ENCODE measurements at regions not wholly inside any gene's neighbourhood (a gene's known extent, or its start where the extent isn't known, plus 50 kb on each side); places are given as distances from the start of the nearest gene placed in this dataset.

DNA sequence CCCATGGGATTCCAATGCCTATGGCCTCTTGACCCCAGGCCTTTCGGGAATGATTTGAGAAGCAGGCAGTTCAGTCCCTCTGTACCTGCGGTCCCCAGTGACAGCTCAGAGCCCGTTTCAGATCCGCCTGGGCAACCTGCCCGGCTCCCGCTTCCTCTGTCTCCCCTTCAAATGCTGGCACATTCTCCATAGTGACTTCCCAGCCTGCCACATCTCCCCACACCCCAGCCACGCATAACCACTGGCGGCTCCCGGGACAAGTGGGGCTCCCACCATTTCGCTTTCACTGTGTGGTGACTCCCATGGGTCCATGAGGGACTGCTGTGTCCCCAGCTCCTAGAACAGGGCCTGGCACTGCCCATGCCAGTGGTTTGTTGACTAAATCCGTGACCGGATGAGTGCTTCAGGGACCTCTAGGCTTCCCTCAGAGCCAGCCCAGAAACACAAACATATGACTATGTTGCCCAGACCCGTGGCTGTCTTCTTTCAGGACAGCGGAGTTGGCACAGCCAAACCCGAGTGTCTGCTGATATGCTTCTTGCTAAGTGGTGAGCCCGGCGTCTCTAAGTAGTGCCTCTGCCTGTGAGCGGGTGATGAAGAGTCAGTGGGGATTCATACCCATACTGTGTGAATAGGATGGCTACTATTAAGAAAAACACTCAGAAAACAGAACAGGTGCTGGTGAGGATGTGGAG is 91.2 kb downstream of the GLI2 start:
- TF ChIP-seq POLR2AphosphoS5 (IDR thresholded peaks at IDR 0.05; ENCODE audit: low read depth, low read length) (no peak), SIN3A (IDR thresholded peaks at IDR 0.05; ENCODE audit: borderline replicate concordance, insufficient read depth, low read length) (no peak), TAF1 (IDR thresholded peaks at IDR 0.05; ENCODE audit: borderline replicate concordance, insufficient read depth, low read length) (no peak), FOXP2 (optimal IDR thresholded peaks at IDR 0.05; ENCODE audit: borderline replicate concordance, extremely low read depth, extremely low read length, insufficient read depth) (no peak)
- TF ChIP-seq, protein P1, sequence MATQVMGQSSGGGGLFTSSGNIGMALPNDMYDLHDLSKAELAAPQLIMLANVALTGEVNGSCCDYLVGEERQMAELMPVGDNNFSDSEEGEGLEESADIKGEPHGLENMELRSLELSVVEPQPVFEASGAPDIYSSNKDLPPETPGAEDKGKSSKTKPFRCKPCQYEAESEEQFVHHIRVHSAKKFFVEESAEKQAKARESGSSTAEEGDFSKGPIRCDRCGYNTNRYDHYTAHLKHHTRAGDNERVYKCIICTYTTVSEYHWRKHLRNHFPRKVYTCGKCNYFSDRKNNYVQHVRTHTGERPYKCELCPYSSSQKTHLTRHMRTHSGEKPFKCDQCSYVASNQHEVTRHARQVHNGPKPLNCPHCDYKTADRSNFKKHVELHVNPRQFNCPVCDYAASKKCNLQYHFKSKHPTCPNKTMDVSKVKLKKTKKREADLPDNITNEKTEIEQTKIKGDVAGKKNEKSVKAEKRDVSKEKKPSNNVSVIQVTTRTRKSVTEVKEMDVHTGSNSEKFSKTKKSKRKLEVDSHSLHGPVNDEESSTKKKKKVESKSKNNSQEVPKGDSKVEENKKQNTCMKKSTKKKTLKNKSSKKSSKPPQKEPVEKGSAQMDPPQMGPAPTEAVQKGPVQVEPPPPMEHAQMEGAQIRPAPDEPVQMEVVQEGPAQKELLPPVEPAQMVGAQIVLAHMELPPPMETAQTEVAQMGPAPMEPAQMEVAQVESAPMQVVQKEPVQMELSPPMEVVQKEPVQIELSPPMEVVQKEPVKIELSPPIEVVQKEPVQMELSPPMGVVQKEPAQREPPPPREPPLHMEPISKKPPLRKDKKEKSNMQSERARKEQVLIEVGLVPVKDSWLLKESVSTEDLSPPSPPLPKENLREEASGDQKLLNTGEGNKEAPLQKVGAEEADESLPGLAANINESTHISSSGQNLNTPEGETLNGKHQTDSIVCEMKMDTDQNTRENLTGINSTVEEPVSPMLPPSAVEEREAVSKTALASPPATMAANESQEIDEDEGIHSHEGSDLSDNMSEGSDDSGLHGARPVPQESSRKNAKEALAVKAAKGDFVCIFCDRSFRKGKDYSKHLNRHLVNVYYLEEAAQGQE (IDR thresholded peaks at IDR 0.05; ENCODE audit: insufficient read depth in 1 of 2, low read depth in 2 of 2, low read length in 2 of 2) = no peak

DNA sequence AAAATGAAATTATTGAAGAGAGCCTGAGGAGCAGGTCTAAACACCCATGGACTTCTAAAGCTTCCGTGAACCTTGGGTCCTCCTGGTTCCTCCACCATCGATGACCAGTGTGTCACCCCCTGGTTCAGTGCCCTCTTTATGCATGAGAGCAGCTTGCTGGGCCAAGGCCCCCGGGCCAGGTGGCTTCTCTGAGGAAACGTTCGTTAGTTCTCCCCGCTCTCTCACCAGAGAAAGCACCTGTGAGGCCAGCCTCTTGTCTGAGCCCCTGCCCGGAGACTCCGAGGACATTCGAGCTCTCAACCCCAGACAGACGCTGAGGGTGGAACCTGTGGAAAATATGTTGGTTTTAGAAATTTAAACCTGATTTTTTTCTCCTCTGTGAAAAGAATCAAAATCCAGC is 92.4 kb downstream of the GLI2 start:
- TF ChIP-seq SIN3A (IDR thresholded peaks at IDR 0.05; ENCODE audit: borderline replicate concordance, insufficient read depth, low read length) (no peak), TAF1 (IDR thresholded peaks at IDR 0.05; ENCODE audit: borderline replicate concordance, insufficient read depth, low read length) (no peak), POLR2AphosphoS5 (IDR thresholded peaks at IDR 0.05; ENCODE audit: low read depth, low read length) (no peak), FOXP2 (optimal IDR thresholded peaks at IDR 0.05; ENCODE audit: borderline replicate concordance, extremely low read depth, extremely low read length, insufficient read depth) (no peak)
- TF ChIP-seq, protein P1 (IDR thresholded peaks at IDR 0.05; ENCODE audit: insufficient read depth in 1 of 2, low read depth in 2 of 2, low read length in 2 of 2) = no peak

DNA sequence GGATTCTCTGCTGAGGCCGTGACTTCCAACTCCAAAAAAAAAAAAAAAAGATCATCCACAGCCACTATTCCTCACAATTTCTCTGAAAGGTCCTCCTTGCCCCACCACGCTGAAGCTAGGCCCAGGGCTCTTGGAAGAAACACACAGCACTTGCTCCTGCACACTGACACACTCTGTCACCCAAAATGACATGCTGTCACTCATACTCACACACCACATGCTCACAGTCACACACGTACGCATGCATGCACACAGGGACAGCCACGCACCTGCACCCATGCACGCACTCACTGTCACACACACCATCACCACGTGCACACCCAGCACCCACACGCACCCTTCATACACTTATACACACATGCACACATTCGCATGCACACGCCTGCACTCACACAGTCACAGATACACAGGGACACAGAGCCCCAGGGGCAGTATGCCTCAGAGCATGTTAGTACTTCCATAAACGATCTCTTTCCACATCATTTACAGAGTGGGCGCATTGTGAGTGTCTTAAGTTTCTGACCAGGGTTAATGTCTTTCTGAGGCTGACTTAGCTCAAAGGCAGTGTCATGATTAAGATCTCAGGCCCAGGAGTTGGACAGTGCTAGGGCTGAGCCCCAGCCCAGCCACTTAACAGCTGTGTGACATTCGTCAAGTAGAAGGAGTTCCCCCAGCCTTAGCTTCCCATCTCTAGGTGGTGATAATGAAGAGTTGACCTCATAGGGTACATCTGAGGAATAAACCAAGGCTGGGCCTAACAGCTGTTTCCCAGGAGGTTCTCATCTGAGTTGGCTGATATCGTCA is 93.4 kb downstream of the GLI2 start:
- TF ChIP-seq SIN3A (IDR thresholded peaks at IDR 0.05; ENCODE audit: borderline replicate concordance, insufficient read depth, low read length) (no peak), TAF1 (IDR thresholded peaks at IDR 0.05; ENCODE audit: borderline replicate concordance, insufficient read depth, low read length) (no peak), POLR2AphosphoS5 (IDR thresholded peaks at IDR 0.05; ENCODE audit: low read depth, low read length) (no peak), FOXP2 (optimal IDR thresholded peaks at IDR 0.05; ENCODE audit: borderline replicate concordance, extremely low read depth, extremely low read length, insufficient read depth) (no peak)
- TF ChIP-seq, protein P1 (IDR thresholded peaks at IDR 0.05; ENCODE audit: insufficient read depth in 1 of 2, low read depth in 2 of 2, low read length in 2 of 2) = no peak

DNA sequence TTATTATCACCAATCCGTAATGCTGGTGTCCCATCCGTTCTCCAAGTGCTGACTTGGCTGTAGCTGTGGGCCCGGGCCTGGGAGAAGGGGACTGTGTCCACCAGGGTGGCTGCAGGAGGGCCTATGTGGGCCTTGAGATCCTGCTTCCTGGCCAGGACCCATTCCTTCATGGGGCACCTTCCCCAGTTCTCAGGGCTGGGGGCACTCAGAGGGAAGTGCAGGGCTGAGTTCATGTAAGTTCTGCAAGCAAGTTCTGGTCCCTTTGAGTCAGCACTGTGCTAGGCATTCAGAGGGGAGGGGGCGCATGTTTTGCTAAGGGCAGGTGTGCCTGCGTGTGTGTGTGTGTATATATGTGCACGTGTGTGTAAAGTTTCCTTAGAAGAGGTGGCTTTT is 94.0 kb downstream of the GLI2 start:
- TF ChIP-seq POLR2AphosphoS5 (IDR thresholded peaks at IDR 0.05; ENCODE audit: low read depth, low read length) (no peak), TAF1 (IDR thresholded peaks at IDR 0.05; ENCODE audit: borderline replicate concordance, insufficient read depth, low read length) (no peak), FOXP2 (optimal IDR thresholded peaks at IDR 0.05; ENCODE audit: borderline replicate concordance, extremely low read depth, extremely low read length, insufficient read depth) (no peak), SIN3A (IDR thresholded peaks at IDR 0.05; ENCODE audit: borderline replicate concordance, insufficient read depth, low read length) (no peak)
- TF ChIP-seq, protein P1 (IDR thresholded peaks at IDR 0.05; ENCODE audit: insufficient read depth in 1 of 2, low read depth in 2 of 2, low read length in 2 of 2) = no peak
